Stimulated activated CD8-positive, alpha-beta memory T cell treated with anti-CD3 and anti-CD28 coated beads, Interleukin-12 subunit alpha, Interleukin-12 subunit beta, amount 100 ng/mL, for 24 hours (primary cell): ENCODE measurements at regions not wholly inside any gene's neighbourhood (a gene's known extent, or its start where the extent isn't known, plus 50 kb on each side); places are given as distances from the start of the nearest gene placed in this dataset.

Experiments
- DNase-seq: peaks from one replicate; pipeline ENCODE4 v3.0.0-alpha.2; 2020; ENCODE audit errors: extremely low read depth

DNA sequence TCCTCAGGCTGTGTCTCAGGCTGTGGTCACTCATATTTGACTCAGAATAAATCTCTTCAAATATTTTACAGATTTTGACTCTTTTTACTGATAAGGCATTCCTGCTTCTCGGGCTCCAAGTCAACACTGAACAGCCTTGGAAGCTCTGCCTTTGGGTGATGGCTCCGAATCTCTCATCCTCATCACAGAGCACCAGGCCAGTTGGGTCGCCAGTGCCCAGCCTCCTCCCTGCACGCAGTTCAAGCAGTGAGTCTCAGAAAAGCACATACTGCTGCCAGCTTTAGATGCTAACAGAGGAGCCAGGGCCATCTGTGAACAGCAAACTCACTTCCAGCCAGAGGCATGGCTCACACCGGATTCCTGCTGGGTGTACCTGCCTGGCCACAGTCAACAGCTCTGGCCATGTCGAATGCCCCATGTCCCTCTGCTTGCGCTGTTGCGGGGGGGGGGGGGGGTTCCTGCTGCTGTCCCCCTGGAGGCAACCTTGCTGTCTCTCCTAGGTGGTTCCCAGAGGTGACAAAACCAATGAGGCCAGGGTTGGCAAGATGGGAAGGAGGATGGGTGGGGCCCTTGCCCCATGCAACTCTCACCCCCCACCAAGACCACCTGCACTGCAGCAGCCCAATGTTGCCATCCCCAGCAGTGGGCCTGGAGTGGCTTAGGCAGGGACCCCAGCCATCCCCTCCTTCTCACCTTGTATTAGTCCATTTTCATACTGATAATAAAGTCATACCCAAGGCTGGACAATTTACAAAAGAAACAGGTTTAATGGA, 248.8 kb downstream of the ERMARD start:
- DNase-seq: no peak

GRCh38 chr6:169999367-169999766, 247.9 kb downstream of the ERMARD start:
- no peak for DNase-seq

DNA sequence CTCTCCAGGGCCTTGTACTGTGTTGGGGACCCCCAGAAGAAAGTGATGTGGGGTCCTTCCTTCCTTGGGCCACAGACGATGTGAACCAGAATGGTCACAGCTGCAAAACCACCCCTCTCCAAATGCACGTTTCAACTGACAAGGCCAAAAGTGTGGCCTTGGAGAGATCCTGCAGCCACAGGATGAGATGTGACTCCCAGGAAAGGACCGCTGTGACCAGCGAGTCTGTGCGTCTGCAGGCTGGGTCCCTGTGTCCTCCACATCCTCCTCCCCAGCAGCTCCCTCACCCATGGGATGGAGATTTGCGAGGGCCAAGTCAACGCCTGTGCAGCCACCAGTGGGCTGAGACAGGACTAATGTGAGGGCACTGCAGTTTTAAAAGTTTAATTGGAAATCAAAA, 247.0 kb downstream of the ERMARD start:
- DNase-seq: no peak

DNA sequence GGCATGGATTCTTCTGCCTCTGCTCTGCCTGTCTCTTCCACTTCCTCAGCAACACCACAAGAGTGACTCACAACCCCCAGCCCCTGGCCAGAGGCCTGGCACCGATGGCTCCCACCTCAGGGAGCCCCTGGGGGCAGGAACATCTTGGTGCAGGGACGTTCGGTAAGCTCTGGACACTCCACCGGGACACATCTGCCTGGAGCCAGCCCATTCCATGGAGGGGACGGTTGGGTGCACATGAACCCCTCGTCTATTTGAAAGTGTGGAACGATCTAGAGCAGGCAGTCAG, 246.5 kb downstream of the ERMARD start:
- no peak for DNase-seq

DNA sequence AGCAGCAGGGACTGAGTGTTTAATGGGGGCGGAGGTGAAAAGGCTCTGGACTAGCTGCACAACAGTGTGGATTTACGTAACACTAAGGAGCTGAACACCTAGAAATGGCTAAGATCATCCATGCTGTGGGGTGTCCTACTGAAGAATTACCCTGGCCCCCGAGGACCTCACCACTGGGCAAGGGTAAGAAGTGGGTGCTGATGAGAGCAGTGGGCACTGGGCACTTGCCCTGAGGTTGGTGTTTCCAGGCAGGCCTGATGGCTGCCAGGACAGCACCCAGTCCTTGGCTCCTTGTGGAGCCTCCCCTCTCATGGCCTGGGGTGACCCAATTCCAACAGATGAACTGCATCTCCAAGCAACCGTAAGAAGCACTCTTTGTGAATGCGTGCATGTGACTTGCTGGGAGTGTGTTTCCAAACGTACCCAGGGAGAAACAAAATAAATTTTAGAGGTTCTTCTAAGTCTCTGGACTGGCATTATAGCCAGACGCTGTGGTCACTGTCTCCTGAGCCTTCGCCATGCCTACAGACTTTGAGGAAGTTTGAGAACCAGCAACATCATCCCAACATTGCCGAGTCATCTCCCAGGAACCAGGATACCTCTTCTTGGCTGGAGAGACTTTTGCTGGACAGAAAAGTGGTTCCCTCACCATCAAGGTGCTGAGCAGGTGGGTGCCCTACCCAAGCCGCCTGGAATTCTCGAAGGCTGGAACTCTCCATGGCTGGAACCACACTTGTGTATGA, 245.9 kb downstream of the ERMARD start:
- DNase-seq: no peak

DNA sequence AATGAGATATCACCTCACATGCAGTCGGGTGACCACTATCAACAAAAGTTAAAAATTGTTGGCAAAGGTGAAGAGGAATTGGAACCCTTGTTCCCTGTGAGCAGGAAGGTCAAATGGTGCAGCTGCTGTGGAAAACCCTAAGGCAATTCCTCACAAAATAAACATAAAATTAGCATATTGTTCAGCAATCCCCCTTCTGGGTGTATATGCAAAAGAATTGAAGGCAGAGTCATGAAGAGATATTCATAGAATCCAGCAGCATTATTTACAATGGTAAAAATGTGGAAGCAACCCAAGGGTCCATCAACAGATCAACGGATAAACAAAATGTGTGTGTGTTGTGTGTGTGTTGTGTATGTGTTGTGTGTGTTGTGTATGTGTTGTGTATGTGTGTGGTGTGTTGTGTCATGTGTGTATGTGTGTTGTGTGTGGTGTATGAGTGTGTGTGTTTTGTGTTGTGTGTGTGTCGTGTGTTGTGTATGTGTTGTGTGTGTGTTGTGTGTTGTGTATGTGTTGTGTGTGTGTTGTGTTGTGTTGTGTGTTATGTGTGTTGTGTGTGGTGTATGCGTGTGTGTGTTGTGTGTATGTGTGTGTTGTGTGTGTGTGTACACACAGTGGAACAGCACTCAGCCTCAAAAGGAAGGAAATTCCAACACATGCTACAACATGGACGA, 245.1 kb downstream of the ERMARD start:
- DNase-seq: no peak

- no peak for DNase-seq
These were observed 243.3 kb downstream of the ERMARD start for GRCh38 chr6:169994739-169995138.

- DNase-seq: no peak
These were observed 242.5 kb downstream of the ERMARD start for GRCh38 chr6:169993861-169994481.

DNA sequence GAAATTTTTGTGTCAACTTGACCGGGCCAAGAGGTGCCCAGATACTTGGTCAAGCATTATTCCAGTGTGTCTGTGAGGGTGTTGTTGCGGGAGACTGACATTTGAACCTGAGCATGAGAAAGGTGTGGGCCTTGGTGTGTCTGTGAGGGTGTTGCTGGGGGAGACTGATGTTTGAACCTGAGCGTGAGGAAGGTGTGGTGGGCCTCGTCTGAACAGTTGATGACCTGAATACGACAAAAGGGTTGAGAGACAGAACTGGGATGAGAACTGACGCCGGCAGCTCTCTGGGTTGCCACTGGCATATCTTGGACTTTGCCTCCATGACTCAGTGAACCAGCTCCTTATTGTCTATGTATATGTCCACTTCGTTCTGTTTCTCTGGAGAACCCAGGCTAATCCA, 240.5 kb downstream of the ERMARD start:
- no peak for DNase-seq

GRCh38 chr6:169991031-169991390, 239.6 kb downstream of the ERMARD start:
- DNase-seq: no peak

GRCh38 chr6:169990095-169991030, 238.9 kb downstream of the ERMARD start:
- DNase-seq: peak; percentile 11

- DNase-seq: no peak
These were observed 238.2 kb downstream of the ERMARD start for GRCh38 chr6:169989594-169989993.

GRCh38 chr6:169988769-169989550, 237.5 kb downstream of the ERMARD start:
- DNase-seq: no peak

DNA sequence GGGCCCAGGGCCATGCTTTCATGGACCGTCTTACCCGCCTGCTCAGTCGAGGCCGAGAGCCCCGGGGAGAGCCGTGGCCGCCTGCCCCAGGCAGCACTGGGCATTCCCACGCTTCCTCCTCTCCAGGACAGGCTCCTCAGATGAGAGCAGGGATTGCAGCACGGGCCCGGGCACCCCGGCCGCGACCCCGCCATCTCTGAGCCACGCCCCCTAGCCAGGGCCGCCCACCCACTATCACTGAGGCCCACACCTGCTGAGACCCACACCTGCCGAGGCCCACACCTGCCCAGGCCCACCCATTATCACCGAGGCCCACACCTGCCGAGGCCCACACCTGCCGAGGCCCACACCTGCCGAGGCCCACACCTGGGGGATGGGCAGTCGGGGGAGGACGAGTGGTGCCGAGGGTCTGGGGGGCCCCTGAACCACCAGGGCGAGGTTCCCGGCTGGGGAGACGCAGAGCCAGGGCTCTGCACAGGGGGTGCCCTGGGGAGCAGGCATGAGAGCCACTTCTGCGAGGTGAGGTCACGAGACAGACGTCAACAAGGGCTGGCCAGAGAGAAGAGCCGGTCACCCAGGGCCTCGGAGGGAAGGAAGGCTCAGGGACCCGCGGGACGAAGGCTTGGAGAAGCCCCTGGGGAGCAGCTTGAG, 235.6 kb downstream of the ERMARD start:
- DNase-seq: no peak

DNA sequence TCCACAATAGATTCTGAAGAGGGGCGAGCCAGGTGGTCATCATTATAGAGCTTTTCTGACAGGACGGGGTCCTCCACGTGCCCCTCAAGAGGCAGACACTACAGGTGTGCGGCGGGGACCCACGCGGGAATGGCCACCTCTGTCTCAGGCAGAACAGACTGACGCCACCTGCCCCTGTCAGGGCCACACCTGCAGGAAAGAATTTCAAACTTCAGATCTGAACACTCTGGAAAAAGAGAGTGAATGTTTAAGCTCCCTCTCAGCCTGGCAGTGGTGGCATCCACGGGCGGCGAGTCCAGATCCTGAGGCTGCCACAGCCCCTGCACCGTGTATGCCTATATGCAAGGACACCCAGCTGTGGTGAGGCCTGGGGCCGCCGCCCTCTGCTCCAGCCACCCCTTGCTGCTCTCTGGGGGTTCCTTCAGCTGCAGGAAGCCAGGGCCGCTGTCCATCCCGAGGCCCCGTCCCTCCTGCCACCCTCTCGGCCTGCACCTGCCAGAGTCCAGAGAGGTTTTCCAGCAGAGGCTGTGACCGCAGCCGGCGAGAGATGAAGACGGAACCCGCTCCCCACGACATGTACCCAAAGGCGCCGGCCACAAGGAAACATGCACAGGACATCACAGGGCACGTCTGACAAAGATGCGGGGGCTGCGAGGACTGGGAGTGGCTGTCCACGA, 234.9 kb downstream of the ERMARD start:
- DNase-seq: no peak

- no peak for DNase-seq
These were observed 233.9 kb downstream of the ERMARD start for GRCh38 chr6:169985121-169986015.

DNA sequence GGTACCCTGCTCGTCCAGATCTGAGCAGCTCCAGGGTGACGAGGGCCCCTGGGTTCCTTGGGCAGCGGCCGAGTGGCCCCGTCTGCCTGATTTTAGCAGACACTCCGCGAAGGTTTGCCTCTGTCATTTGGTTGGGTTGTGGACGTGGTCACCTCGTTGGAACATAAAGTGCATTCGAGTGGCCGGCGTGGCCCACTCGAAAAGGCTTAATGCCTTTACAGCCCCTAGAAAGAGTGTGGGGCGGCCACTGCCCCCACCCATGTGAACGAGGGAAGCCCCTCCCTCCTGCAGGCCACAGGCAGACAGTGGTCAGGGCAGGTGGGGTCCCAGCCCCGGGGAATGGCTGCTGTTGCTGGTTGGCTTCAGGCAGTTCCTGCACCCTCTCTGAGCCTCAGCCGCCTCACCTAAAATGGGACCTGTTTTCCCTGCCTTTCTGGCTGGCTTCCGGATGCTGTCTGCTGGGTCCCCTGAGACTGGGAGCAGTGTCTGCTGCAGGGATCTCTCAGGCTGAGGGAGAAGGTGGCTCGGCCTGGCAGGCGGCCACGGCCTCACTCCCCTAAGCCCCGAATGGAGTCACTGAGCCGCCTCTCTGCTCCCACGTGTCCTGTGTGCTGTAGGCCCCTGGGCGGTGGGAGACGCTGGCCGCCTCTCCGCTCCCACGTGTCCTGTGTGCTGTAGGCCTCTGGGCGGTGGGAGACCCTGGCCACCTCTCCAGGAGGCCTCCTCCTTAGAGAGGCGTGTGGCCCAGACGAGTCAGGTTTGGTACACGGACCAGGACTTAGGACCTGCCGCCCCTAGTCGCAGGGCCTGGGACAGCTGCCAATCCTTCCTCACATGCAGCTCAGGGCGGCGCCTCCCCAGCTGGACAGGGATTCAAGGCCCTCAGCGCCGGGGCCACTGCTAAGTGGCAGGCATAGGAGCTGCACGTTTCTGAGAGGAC, 233.0 kb downstream of the ERMARD start:
- DNase-seq: no peak
